GM06990 (cell line): ENCODE measurements at regions not wholly inside any gene's neighbourhood (a gene's known extent, or its start where the extent isn't known, plus 50 kb on each side); places are given as distances from the start of the nearest gene placed in this dataset.

Experiments
- DNase-seq: peaks from one replicate; pipeline ENCODE4 v3.0.0-alpha.2; 2011; ENCODE audit not compliant: insufficient read length; ENCODE audit errors: extremely low read depth
- H3K27me3 ChIP-seq: replicated peaks from 2 replicates; pipeline ENCODE4 v1.6.0; 2011; ENCODE audit warnings: low read length; ENCODE audit not compliant: control insufficient read depth, insufficient read depth
- H3K36me3 ChIP-seq: 2 replicates; pipeline ENCODE4 v1.5.1; 2011; ENCODE audit warnings: low read length; ENCODE audit not compliant: control insufficient read depth, insufficient read depth
- H3K4me3 ChIP-seq: replicated peaks from 2 replicates; pipeline ENCODE4 v1.5.1; 2011; ENCODE audit warnings: low read depth, mild to moderate bottlenecking, control low read depth, low read length
- CTCF ChIP-seq: IDR thresholded peaks from 2 replicates; pipeline ENCODE4 v1.5.1; 2011; ENCODE audit warnings: low read length, control low read depth, mild to moderate bottlenecking, inconsistent platforms; ENCODE audit not compliant: insufficient read depth, poor library complexity, severe bottlenecking

- TF ChIP-seq CTCF = no peak
- DNase-seq = no peak
- H3K27me3 ChIP-seq = no peaks in the 10 kb centered on the region
- H3K36me3 ChIP-seq = no peaks in the 10 kb centered on the region
- H3K4me3 ChIP-seq = no peak overlapping the region
These were observed 618.8 kb downstream of the METTL4 start for GRCh38 chr18:1952486-1952885.

- DNase-seq = no peak
- Histone ChIP-seq H3K4me3 (no peak overlapping the region), H3K27me3 (no peaks in the 10 kb centered on the region), H3K36me3 (no peaks in the 10 kb centered on the region)
- TF ChIP-seq CTCF = no peak
These were observed 616.6 kb downstream of the METTL4 start for GRCh38 chr18:1954583-1955312.

GRCh38 chr18:1958798-1959197 lies 612.5 kb downstream of the METTL4 start:
- Histone ChIP-seq H3K36me3 (no peaks in the 10 kb centered on the region), H3K27me3 (no peaks in the 10 kb centered on the region), H3K4me3 (no peak overlapping the region)
- TF ChIP-seq CTCF = no peak
- DNase-seq = no peak

- TF ChIP-seq CTCF = no peak
- H3K27me3 ChIP-seq = no peaks in the 10 kb centered on the region
- no peak overlapping the region for H3K4me3 ChIP-seq
- DNase-seq = no peak
- no peaks in the 10 kb centered on the region for H3K36me3 ChIP-seq
These were observed 606.3 kb downstream of the METTL4 start for GRCh38 chr18:1965016-1965415.

GRCh38 chr18:1965541-1965940 lies 605.8 kb downstream of the METTL4 start:
- Histone ChIP-seq H3K4me3 (no peak overlapping the region), H3K36me3 (no peaks in the 10 kb centered on the region), H3K27me3 (no peaks in the 10 kb centered on the region)
- no peak for TF ChIP-seq CTCF
- no peak for DNase-seq
